GM18511 (cell line): ENCODE measurements at regions not wholly inside any gene's neighbourhood (a gene's known extent, or its start where the extent isn't known, plus 50 kb on each side); places are given as distances from the start of the nearest gene placed in this dataset.
"Not testable (repeated sequence)": the region's sequence is repeated elsewhere in the genome, so short reads cannot be mapped to it uniquely, and the experiment has no call there.

Source experiments
- ATAC-seq: cut with Tn5 transposase; IDR thresholded peaks from one replicate; pipeline ENCODE4 v1.9.1; 2021; ENCODE audit warnings: mild to moderate bottlenecking, moderate library complexity; ENCODE audit not compliant: unreplicated experiment

DNA sequence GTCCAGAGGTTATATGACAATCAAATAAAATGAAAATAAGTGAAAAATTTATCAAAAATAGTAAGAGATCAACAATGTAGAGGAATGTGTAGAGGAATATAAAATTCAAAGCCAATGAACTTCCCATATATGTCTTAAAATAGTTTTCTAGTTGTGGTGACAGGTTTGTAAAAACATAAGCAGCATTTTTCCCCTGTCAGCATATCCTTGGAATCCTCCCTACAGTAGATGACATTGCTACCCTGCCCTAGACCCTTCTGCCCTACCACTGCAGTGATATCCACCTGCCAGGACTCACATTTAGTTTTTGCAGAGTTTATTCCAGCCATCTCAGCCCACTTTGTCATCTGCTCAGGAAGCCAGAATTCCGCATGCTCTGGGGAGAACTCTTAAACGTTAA, 842.0 kb downstream of the RPS29 start:
- no peak for ATAC-seq

DNA sequence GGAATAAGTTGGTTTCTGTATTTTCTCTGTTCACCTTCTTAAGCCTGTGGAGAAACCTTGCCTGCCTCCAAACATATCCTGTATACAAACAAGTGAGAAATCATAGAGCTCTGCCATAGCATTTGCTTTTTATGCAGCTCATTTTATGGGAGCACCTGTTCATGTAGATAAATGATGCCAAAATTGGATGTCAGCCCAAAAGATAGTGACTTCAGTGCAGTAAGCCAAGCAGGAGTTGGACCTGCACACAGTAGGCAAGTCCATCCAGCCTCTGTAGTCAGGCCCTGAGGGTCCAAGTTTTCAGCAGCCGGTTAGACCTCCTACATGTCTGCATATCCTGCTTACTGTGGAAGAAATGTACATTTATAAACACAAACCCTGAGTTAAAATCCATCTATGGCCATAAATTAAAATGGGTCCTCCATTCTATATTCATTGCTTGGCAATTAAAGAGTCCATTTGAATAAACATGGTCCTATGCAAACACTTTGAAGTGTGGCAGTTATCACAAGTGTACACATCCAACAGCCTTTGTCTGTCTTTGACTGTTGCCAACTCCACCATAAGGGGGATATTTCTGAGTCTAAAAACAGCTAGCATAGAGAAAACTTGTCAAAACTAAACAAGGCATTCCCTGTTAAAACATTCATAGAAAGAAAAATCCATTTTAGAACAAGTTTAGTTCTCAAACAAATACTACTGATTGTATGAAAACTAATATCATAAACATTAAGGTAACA, 847.8 kb downstream of the RPS29 start:
- no peak for ATAC-seq

DNA sequence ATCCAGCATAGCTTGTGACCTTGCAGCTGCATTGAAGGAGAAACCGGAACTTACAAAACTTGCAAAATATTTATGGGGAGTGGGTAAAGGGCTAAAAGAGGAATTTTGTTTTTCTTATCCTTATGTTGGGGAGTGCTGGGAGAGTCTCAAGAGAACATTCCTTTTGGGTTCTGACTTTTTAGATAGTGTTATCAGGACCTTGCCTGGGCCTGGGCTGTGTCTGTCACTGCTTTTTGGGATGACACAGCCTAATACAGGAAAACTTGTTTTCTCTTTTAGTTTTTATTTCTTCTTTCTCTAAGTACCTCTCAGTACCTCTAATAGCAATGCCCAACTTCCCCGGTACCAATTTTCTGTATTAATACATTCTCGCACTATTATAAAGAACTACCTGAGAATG, 850.6 kb downstream of the RPS29 start:
- ATAC-seq: no peak

DNA sequence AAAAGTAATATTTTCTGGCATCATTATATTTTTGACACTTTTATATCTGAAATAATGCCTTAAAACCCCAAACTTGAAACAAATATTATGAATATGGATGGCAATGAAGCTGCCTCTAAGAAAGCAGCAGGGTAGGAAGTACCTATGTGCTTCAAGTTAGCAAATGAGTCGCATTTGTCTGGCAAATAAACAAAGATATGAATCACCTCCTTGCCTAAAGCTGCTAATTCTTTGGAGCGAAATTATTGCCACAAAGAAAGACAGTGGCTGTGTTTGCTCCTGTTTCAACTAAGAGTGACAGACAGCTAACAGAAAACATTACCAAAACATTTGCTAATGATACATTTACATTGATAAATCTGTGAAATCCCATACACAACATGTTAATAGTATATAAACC, 854.9 kb downstream of the RPS29 start:
- ATAC-seq: no peak

DNA sequence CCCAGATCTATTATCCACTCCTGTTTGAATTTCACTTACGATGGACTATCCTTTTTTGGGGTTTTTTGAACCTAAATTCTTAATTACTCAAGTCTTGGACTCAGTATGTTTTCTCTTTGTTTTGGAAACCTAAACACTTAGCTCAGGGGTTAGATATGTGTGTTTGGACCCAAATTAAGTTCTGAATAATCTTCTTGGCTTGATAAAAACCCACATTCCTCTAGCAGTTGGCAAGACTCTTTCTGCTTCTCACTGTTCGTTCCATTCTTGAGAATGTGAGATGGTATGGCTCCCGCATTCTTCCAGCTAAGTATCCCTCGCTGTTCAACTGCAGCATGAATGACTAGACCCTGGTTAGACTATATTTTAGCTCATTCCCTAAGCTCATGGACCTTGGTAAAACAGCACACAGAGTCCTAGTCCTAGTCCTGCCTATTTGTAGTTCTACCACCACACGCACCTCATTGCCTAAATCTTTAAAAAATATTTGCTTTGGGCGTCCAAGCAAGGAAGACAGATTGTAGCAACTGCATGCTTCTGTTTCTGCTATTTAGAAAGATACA, 860.0 kb downstream of the RPS29 start:
- no peak for ATAC-seq

DNA sequence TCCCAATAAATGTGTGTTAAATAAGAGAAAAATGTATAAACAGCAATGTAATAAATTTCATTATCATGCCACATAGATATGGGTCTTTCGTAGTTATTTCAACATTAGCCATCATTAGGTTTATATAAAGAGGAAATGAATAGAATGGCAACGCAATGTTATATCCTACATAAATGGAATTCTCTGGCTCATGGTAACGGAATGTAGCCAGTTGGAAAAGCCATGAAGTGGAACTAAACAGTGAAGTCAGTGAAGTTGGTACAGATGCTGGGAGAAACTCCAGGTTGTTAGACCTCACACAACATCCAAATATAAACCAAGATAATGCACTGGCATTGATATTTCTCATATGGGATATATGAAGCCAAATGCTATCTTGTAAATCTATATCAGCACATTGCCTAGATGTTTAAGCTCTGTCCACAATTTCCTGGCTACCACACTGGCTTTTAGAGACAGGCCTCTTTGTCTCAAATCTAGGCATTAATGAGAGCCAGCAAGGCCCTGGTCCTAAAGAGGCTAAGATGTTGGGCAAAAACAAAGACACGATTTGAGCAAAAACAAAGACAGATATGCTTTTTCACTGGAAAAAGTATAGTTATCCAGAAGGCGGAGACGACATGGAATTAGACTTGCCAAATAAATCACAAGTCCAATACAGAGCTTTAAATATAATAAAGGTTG, 861.0 kb downstream of the RPS29 start:
- ATAC-seq: no peak

DNA sequence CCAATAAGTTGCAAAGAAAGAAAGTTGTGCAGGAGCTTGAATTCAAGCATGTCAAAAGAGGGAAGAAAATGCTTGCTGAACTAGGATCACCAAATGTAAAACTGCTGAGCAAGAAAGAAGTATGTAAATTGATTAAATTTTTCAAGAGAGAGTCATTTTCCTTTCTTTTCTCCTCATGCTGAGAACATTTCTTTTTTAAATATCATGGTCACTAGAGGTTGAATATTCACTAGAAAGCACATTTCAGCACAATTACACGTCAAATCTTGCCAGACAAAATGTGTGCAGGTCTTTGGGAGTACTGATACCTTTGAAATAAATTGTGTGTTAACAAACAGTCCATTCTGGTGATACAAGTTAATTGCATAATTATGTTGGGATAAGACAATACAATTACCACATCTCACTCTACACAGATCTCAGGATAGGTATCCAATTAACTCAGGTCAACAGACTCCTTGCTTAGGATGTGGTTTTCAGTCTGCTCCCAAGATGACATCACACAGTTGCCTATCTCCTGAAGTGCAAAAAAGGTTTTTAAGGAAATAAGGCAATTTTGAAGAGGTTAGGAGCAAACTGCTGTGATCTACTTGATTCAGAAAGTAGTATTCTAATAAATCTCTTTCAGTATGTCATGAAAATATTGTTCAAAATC, 862.2 kb downstream of the RPS29 start:
- no peak for ATAC-seq

DNA sequence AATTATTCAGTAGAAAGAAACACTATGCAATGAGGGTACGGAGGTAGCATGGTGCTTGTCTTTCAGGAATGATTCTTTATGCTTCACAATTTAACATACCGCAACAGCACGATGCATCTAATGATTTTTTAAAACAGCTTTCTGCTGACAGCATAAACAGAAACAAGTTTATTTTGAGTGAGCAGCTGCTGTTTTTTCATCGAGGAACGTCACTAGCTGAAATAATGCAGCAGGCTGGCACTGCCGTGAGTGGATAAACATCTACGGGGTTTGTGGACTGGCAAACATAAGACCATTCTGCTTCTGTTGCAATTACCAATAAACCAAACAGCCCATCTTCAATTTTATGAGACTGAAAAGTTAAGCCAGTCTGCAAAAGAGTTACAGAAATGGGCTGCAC, 871.8 kb downstream of the RPS29 start:
- no peak for ATAC-seq

DNA sequence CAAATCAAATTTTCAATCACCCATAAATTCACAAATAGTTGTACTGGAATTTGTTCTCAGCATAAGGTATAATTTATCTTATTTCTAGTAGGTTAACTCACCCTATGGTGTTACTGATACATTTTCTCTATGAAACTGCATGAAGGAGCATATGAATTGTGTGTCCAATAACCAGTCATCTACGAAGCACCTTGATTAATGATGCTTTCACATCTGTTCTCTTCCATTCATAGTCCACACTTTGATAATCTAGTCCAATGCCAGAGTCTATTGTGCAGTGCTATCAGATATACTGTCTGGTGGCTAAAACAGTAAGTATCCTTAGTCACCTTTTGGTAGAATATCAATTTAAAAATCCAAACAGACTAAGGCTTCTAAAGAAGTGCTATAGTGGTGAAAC, 876.0 kb downstream of the RPS29 start:
- ATAC-seq: no peak

DNA sequence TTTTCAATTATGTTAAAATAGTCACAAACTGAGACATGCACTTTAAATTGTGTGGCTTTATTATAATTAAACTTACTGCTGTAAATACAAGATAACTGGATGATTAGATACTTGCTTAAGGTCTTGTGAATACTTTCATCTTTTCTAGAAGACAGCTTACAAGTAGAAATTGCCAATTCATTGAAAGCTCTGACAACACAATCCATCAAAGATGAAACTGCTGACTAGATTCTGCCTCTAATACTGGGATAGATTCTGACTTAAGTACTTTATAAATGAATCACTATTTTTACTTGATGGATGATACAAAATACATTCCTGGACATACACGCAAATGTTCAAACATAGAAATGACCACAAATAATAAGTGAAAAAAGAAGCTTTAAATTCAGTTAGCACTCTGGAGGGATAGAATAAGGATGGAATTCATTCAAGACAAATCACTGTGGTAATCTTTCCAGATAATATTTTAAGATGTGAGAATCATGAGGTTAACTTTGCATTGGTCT, 876.8 kb downstream of the RPS29 start:
- no peak for ATAC-seq

DNA sequence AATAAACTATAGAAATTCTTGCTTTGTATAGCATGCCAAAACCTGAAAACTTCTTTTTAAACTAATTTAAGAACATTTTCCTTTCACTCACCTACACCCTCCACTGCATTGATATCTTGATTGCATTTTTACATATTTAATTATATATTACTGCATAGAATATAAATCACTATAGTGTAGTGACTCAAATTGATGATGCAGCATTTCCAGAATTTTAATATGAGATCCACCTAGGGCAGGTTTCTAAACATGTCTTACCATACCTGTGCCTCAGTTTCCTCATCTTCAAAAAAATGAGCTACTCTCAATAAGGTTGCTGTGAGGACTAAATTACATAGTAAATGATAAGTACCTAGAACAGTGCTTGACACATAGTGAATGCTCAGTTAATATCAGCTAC, 881.5 kb downstream of the RPS29 start:
- ATAC-seq: no peak

DNA sequence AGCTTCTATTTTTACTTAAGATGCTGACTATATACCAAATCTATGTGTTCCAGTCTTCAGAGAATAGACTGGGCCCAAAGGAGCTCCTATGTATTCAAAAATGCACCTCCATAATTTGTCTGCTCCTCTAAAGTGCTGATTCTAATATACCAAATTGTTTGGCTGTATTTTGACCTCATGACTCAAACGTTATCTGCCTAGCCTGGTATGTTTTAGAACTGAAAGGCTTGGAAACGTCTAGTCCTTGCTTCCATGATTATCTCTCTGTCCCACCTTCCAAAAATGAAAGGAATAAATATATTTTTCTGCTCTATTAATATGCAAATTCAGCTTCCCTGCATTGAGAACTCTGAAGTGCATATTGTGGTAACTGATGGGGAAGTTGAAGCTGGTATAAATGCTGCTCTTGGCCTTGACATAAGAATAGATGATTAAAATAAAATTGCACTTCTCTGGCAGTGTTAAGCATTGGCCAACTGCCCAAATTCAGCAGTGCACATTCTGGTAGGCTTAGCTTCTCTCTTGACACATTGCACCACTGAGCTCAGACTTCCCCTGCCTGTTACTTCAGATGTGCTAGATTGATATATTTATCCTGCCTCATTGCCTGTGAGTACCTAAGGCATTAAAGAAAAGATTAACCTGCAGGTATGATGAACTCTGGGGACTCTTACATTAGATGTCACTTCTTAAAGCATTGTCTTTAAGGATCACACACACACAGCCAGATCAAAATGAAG, 882.3 kb downstream of the RPS29 start:
- ATAC-seq: no peak

DNA sequence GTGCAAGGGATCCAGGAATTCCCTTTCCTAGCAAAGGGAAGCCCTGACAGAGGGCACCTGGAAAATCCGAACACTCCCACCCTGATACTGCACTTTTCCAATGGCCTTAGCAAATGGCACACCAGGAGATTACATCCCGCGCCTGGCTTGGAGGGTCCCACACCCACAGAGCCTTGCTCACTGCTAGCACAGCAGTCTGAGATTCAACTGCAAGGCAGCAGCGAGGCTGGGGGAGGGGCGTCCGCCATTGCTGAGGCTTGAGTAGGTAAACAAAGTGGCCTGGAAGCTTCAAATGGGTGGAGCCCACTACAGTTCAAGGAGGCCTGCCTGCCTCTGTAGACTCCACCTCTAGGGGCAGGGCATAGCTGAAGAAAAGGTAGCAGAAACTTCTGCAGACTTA, 888.8 kb downstream of the RPS29 start:
- ATAC-seq: not testable (repeated sequence)

DNA sequence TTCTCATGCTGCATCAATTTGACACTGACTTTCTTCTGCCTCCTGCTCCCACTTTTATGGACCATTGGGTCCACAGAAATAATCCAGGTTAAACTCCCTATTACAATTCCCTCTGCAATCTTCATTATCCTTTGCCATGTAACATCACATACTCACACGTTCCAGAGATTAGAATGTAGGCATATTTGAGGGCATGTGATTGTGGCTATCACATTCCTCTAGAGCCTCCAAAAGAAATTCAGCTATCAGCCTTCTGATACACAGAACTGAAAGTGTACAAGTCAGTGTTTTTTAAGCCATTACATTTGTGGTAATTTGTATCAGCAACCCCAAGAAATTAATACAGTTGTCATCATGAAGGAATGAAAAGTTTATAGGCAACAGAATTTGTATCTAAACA, 892.4 kb downstream of the RPS29 start:
- ATAC-seq: no peak

DNA sequence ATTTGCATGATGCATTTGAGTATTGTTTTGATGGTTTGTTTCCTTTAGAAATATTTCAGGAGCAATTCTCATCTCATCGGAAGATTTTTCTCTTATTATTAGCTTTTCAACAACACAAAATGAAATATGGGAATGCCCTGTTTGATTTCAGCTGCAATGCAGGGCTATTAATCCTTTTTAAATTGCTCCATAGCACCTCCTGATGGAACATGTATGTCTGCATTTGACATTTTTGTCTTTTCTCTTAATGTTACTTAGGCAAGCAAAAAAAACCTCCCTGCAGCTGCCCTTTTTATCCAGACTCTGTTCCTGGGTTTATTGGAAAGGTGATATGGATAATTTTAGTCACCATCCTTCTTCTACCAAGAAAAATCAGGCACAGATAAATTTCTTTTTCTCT, 895.8 kb downstream of the RPS29 start:
- ATAC-seq: no peak

DNA sequence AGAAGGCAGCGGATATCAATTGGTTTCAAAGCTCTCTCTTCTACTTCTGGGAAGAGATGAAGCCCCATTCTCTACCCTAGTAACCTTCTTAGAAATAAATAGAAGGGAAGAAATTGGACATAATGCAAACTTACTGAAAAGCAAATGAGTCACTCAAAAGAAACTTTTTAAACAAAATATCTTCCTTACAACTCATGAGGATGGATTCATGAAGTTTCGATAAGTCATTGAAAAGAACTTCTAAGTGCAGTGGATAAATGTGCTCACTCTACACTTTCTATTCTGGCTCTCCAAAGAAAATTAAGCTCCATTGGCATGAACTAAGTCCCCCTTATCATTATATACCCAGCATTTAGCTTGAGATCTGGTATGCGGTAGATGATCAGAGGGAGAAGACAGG, 899.5 kb downstream of the RPS29 start:
- ATAC-seq: no peak

DNA sequence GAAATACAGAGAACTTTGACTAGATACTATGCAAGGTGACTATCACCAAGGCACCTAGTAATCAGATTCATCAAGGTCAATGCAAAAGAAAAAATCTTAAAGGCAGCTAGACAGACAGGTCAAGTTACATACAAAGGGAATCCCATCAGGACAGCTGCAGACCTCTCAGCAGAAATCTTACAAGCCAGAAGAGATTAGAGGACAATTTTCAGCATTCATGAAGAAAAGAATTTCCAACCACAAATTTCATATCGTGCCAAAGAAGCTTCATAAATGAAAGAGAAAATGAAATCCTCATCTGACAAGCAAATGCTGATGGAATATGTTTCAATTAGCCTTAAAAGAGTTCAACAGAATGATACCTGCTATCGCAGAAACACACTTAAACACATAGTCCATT, 913.7 kb downstream of the RPS29 start:
- ATAC-seq: no peak

DNA sequence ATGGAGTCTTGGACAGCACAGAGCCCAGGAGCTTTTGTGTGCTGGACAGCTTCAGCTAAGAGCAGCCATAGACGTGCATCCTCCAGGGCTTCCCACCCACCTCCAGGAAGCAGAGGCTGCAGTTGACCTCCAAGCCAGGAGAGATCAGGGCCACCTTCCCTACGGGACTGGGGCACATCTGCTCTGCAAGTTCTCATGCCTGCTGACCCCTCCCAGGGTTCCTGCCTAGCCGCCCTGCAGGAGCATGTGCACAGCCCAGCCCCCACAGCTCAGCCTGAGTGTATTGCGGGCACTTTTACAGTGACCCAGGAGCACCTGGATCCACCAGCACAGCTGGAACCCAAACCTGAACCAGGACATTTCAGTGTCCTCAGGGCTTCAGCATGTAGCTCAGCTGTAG, 915.2 kb downstream of the RPS29 start:
- ATAC-seq: no peak

DNA sequence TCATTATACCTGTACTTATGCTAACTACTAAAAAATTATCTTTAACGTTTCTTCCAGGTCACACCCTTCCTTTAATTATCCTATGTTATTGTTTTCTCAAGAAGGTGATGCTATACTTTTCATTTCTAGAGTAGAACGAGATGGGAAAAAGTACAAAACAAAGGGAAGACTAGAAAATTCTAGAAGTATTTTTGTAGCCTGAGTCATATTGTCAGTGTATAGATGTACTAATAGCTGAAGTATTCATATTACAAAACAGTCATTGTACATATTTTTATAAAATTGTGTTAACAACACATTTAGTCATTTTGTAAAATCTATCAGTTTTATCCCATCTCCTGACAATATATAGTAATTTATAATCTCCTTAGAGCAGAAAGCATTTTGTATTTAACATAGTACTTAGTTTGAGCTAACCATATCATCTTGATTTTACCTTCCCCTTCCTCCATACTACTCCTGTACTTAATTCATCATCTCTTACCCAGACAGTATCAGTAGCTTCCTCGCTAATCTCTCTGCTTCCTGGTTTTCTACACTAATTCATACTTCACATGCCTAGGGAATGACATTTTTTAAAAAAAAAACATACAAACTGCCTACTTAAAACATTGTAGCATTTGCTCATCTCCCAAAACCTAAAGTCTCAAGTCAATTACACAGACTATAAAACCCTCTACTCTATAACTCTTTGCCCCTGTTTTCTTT, 920.9 kb downstream of the RPS29 start:
- ATAC-seq: no peak

DNA sequence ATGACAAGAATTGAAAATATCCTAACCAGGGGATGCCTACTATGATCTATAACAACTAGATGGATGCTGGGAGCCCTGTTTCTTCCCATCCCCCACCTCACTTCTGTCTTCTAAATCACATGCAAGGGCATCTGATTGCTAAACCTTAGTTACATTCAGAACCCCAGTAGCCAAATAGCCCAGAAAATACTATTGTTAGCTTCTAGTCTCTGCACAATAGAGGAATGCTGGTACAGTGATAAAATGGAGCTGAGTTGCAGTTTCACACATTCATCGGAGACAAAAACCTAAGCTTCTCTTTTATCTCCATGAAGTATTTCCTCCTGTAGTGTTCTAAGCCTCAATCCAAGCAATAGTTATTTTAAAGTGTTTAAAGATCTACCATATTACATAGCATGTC, 942.9 kb downstream of the RPS29 start:
- ATAC-seq: no peak
